ENCODE measurements at regions not wholly inside any gene's neighbourhood (a gene's known extent, or its start where the extent isn't known, plus 50 kb on each side); places are given as distances from the start of the nearest gene placed in this dataset.

DNA sequence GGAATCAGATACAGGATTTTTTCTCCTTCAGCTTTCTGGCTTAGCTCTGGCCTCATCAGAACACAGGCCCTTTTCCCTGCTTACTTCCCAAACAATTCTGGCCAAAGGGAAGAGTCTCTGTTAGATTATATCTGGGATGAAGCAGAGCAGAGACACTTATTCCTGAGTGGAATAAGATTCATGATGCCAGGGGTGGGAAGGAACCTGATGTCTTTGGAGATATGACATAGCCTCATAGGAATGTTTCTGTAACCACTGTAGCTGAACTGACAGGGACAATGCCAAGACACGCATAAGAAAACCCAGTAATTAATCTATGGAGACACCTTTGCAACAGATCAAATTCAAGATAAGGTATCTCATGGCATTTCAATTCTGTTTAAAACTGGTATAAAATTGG lies 177.1 kb upstream of the RAG2 start:
- ATAC-seq (no peak), DNase-seq (no peak)
- Mint-ChIP-seq H3K27ac (no peak overlapping the region), H3K4me3 (no peak overlapping the region), H3K36me3 (ENCODE audit: low read depth) (no peaks in the 10 kb centered on the region), H3K27me3 (peaks cover 7% of the 10 kb centered on the region), H3K9me3 (ENCODE audit: low read depth) (no peaks in the 10 kb centered on the region), H3K4me1 (no peaks in the 10 kb centered on the region)
- intact Hi-C loops (cut with DNase I, micrococcal nuclease): no loop called here
- POLR2A ChIA-PET: no interaction called here
- CTCF ChIA-PET: interaction anchor here (1.5 kb wide), 1 partner anchor 28 kb away, joined by 3 read pairs; no protein-coding TSS in a partner anchor

DNA sequence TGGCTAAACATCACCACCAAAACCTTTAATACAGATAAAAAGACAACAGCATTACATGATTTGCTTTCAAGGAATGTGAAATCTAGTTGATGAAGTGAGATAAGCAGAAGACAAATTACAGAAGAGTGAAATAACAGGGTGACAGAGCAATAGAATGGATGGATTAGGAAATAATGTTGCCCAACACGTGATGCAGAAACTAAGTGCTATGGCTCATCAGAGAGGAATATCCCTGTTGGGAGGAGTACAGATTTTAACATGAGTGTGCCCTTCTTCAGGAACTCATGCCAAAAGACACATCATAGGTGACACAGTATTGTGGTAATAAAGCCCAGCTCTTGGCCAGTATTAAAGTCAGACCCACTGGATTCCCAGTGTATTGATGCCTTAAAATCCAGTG lies 176.6 kb upstream of the RAG2 start:
- Mint-ChIP-seq H3K36me3 (ENCODE audit: low read depth) (no peaks in the 10 kb centered on the region), H3K27ac (no peak overlapping the region), H3K27me3 (peaks cover 7% of the 10 kb centered on the region), H3K9me3 (ENCODE audit: low read depth) (no peaks in the 10 kb centered on the region), H3K4me3 (no peak overlapping the region), H3K4me1 (no peaks in the 10 kb centered on the region)
- CTCF ChIA-PET: interaction anchor here (1.5 kb wide), 1 partner anchor 28 kb away, joined by 3 read pairs; no protein-coding TSS in a partner anchor
- POLR2A ChIA-PET: no interaction called here
- no peak for ATAC-seq
- intact Hi-C loops (cut with DNase I, micrococcal nuclease): no loop called here
- DNase-seq: no peak

DNA sequence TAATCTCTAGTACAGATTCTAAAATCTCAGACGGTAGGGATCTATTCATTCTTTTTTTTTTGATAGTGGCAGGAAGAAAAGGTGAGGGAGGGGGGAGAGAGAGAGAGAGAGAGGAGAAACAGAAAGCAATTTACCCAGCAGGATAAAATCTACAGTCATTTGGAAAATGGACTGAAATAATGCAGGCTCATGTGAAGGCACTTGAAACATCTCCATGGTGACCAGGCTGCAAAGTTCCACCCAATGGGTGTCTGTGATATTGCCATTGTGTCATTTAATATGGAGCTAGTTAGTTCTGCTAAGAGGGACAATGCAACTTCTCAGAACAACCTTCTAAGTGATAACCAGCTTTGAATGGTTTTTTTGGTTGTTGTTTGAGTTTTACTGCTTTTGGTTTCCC lies 165.2 kb upstream of the RAG2 start:
- ATAC-seq: peak; percentile 36
- H3K4me3 Mint-ChIP-seq: no peak overlapping the region

DNA sequence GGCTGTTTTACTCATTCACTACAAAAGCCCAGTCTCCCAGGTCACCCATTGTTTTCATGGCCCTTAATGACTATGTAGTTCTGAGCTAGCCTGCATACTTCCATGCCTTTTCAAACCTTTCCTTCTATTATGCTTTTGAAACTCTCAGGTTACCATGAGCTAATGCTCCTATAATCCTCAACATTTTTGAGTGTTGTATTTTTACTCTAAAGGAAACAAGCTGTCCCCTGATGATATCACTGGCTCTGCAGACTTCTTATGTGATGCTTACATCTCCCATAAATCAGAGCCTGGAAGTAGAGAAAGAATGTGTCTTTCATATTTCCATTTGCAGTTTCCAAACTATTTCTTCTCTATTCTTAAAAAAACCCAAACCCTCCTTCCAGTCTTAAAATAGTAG lies 159.0 kb upstream of the RAG2 start:
- H3K36me3 Mint-ChIP-seq (ENCODE audit: low read depth): no peaks in the 10 kb centered on the region
- no peak overlapping the region for H3K27ac Mint-ChIP-seq
- ChIA-PET POLR2A (no interaction called here), CTCF (interaction anchor here (1.9 kb wide), 1 partner anchor 11 kb away, joined by 7 read pairs; no protein-coding TSS in a partner anchor)
- H3K4me3 Mint-ChIP-seq: no peak overlapping the region
- DNase-seq (no peak), ATAC-seq (no peak)
- peaks cover 5% of the 10 kb centered on the region for H3K27me3 Mint-ChIP-seq
- intact Hi-C loops (cut with DNase I, micrococcal nuclease): no loop called here
- H3K9me3 Mint-ChIP-seq (ENCODE audit: low read depth): peaks cover 1% of the 10 kb centered on the region
- no peaks in the 10 kb centered on the region for H3K4me1 Mint-ChIP-seq

More for the DNA sequence above, 165.2 kb upstream of the RAG2 start:
- POLR2A ChIA-PET: no interaction called here
- CTCF ChIA-PET: interaction anchor here (3.3 kb wide), 1 partner anchor 16 kb away, joined by 19 read pairs; no protein-coding TSS in a partner anchor
- DNase-seq: peak; percentile 16
- H3K9me3 Mint-ChIP-seq (ENCODE audit: low read depth): peaks cover 1% of the 10 kb centered on the region
- peaks cover 3% of the 10 kb centered on the region for H3K4me1 Mint-ChIP-seq
- no peaks in the 10 kb centered on the region for H3K36me3 Mint-ChIP-seq (ENCODE audit: low read depth)
- H3K27ac Mint-ChIP-seq: no peak overlapping the region
- H3K27me3 Mint-ChIP-seq: peaks cover 2% of the 10 kb centered on the region
- intact Hi-C loops (cut with DNase I, micrococcal nuclease): no loop called here

DNA sequence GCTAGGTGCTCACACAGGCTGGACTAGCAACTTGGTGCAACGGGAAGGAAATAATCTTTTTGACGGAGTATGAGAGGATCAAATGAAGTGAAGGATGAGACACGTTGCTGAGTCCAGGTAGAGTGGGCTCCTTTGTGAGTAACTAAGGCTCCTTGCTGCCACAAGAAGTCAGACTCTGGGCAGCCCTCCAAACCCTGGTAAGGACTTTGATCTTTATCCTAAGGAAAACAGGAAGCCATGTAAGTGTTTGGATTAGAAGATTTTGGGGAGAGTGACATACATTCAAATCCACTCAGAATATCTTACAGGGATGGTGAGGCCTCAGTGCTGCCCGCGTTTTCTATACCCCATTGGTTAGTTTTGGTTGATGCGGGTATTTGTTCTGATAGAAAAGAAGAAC lies 155.9 kb upstream of the RAG2 start:
- H3K4me3 Mint-ChIP-seq: no peak overlapping the region
- H3K4me1 Mint-ChIP-seq: no peaks in the 10 kb centered on the region
- ChIA-PET POLR2A (no interaction called here), CTCF (interaction anchor here (1.4 kb wide), 1 partner anchor 189 kb away, joined by 3 read pairs; no protein-coding TSS in a partner anchor)
- DNase-seq: no peak
- no peak overlapping the region for H3K27ac Mint-ChIP-seq
- no peaks in the 10 kb centered on the region for H3K36me3 Mint-ChIP-seq (ENCODE audit: low read depth)
- intact Hi-C loops (cut with DNase I, micrococcal nuclease): no loop called here
- no peaks in the 10 kb centered on the region for H3K9me3 Mint-ChIP-seq (ENCODE audit: low read depth)
- ATAC-seq: no peak
- H3K27me3 Mint-ChIP-seq: peaks cover 5% of the 10 kb centered on the region

DNA sequence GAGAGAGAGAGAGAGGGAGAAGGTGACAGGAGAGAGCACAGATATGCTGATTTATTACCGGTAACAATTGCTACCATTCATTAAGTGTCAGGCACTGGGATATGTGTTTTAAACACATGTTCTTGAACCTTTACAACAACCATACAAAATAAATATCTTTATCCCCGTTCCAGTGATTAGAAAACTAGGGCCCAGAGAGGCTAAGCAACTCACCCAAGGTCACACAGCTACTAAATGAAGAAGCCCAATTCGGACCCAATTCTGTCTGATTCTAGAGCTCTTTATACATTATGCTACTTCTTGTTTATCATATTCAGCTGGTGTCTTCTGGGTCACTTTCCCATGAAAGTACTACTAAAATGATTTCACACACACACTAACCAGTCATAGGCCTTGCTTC lies 154.0 kb upstream of the RAG2 start:
- no peaks in the 10 kb centered on the region for H3K36me3 Mint-ChIP-seq (ENCODE audit: low read depth)
- DNase-seq (no peak), ATAC-seq (no peak)
- CTCF ChIA-PET: interaction anchor here (1.1 to 7.1 kb wide), 4 partner anchors 20 to 240 kb away, joined by 3 to 158 read pairs (median 46); partner anchors contain the start of gene RAG1
- no peak overlapping the region for H3K4me3 Mint-ChIP-seq
- POLR2A ChIA-PET: no interaction called here
- no peak overlapping the region for H3K27ac Mint-ChIP-seq
- H3K4me1 Mint-ChIP-seq: peaks cover 3% of the 10 kb centered on the region
- intact Hi-C loops (cut with DNase I, micrococcal nuclease): no loop called here
- H3K27me3 Mint-ChIP-seq: peaks cover 7% of the 10 kb centered on the region
- no peaks in the 10 kb centered on the region for H3K9me3 Mint-ChIP-seq (ENCODE audit: low read depth)

DNA sequence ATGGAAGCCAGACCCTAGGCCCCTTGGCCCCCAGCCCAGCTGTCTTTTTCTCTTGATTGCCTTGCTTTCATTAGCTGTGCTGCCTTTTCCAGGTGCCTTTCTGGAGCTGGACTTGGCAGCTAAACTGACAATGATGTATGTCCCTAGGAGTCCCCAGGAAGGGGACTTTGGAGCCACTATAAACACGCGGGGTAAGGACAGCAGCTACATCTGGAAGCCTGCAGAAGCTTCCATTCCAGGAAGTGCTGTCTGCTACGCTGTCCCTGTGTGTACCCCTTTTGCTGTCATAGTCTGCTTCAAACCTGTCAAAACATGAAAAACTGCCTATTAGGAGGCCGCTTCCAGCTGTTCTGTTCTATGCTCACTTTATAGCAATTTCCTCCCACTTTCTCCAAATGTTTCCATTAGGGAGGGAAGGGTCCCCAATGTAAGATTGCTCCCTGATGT lies 153.3 kb upstream of the RAG2 start:
- H3K27ac Mint-ChIP-seq: no peak overlapping the region
- no peaks in the 10 kb centered on the region for H3K9me3 Mint-ChIP-seq (ENCODE audit: low read depth)
- ChIA-PET CTCF (interaction anchor here (1.0 to 7.1 kb wide), 4 partner anchors 49 to 428 kb away, joined by 3 to 158 read pairs (median 46); partner anchors contain the start of gene RAG1), POLR2A (no interaction called here)
- H3K36me3 Mint-ChIP-seq (ENCODE audit: low read depth): no peaks in the 10 kb centered on the region
- no peak overlapping the region for H3K4me3 Mint-ChIP-seq
- intact Hi-C loops (cut with DNase I, micrococcal nuclease): no loop called here
- DNase-seq (no peak), ATAC-seq (no peak)
- peaks cover 3% of the 10 kb centered on the region for H3K4me1 Mint-ChIP-seq
- peaks cover 8% of the 10 kb centered on the region for H3K27me3 Mint-ChIP-seq

DNA sequence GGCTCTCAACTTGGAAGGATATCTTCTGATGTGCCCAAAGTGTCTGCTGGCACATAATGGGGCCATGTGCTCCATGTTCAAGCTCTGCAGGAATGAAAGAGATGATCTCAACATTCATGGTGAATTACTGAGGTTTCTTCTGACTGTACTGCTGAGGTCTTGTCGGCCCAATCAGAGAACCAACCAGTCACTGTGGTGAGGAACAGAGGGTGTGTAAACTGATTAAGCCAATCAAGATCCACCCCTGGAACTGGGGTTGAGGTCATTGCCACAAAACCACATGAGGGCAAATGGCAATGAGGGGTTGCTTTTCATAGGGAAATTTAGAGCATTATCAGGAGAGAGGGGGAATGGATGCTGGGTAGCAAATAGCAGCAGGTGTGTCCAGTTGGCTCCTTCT lies 152.3 kb upstream of the RAG2 start:
- no peaks in the 10 kb centered on the region for H3K9me3 Mint-ChIP-seq (ENCODE audit: low read depth)
- DNase-seq: peak; percentile 7
- ChIA-PET POLR2A (no interaction called here), CTCF (interaction anchor here (0.8 to 7.1 kb wide), 5 partner anchors 13 to 1535 kb away, joined by 3 to 158 read pairs (median 68); partner anchors contain the start of gene RAG1)
- H3K4me1 Mint-ChIP-seq: peaks cover 3% of the 10 kb centered on the region
- no peak for ATAC-seq
- no peak overlapping the region for H3K27ac Mint-ChIP-seq
- intact Hi-C loops (cut with DNase I, micrococcal nuclease): no loop called here
- no peak overlapping the region for H3K4me3 Mint-ChIP-seq
- H3K36me3 Mint-ChIP-seq (ENCODE audit: low read depth): no peaks in the 10 kb centered on the region
- peaks cover 13% of the 10 kb centered on the region for H3K27me3 Mint-ChIP-seq

DNA sequence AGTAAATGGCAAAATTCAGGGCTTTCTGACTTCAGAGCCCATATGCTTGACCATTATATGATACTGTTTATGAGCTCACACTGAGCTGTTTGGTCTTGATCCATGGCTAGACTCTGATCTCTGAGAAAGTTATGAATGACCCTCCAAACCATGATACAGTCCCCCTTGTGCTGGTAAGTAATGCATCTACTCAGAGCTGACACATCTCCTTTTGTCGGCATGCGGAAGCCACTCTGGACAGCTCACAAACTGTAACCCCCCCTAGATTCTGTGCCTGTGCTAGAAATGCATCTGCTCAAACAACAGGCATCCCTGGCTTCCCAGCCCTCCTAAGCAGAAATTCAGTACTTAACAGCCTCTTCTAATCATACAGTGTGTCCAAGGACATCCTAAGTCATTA lies 150.8 kb upstream of the RAG2 start:
- Mint-ChIP-seq H3K36me3 (ENCODE audit: low read depth) (no peaks in the 10 kb centered on the region), H3K27ac (no peak overlapping the region), H3K9me3 (ENCODE audit: low read depth) (no peaks in the 10 kb centered on the region), H3K4me1 (peaks cover 8% of the 10 kb centered on the region), H3K4me3 (no peak overlapping the region), H3K27me3 (peaks cover 23% of the 10 kb centered on the region)
- POLR2A ChIA-PET: no interaction called here
- DNase-seq (no peak), ATAC-seq (no peak)
- CTCF ChIA-PET: interaction anchor here (0.7 to 7.1 kb wide), 8 partner anchors 11 to 247 kb away, joined by 3 to 158 read pairs (median 18); partner anchors contain the start of gene RAG1
- intact Hi-C loops (cut with DNase I, micrococcal nuclease): loop anchor here in 1 of 2 experiments (10.0 kb wide), 1 partner anchor 1134 kb away; the partner anchor contains the start of gene FJX1

DNA sequence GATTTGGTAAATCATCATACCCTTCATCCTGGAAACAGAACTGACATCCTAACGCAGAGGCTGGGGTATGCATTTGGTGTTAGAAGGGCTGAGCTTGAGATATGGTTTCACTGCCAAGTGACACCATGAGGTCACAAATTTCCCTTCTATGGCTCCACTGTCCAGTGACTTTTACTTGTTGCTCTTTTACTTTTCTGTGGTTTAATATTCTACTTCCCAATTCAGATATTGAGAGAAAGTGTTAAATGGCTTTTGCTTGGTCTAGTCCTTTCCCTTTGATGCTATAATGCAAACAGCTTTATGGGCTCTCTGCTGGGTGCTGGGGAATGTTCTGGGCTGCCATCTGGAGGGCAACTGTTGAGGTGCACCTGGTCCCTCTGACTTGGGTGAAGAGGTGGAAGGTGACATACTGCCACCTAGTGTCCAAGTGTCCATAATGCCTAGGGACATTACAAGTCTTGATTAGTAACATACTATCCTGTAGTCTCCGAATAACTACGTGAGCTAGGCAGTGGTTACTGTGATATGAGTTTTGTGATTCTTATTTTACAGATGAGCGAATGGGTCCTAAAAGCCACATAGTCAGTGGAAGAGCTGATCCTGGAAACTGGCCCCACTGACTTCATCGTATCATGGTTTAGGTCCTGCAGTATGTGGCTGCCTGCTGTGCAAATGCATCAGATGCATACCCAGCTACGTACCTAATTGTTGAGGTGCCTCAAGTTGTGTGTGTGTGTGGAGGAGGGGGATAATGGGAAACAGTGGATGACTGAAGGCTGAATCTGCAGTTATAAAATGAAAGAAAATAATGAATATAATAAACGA lies 149.1 kb upstream of the RAG2 start:
- Mint-ChIP-seq H3K9me3 (ENCODE audit: low read depth) (no peaks in the 10 kb centered on the region), H3K27ac (no peak overlapping the region), H3K4me3 (no peak overlapping the region), H3K27me3 (peaks cover 27% of the 10 kb centered on the region), H3K36me3 (ENCODE audit: low read depth) (no peaks in the 10 kb centered on the region), H3K4me1 (peaks cover 8% of the 10 kb centered on the region)
- DNase-seq: peak; percentile 90
- ATAC-seq: peak; percentile 99
- intact Hi-C loops (cut with DNase I, micrococcal nuclease): loop anchor here (1.0 to 10.0 kb wide), 6 partner anchors 45 to 1132 kb away; partner anchors contain the start of genes COMMD9 (in 1 of the 2), FJX1 (in 1 of the 2) and TRAF6 (in 1 of the 2)
- ChIA-PET POLR2A (no interaction called here), CTCF (interaction anchor here (0.5 to 7.1 kb wide), 48 partner anchors 9 to 458 kb away, joined by 3 to 158 read pairs (median 4); partner anchors contain the start of genes COMMD9 and RAG1)

DNA sequence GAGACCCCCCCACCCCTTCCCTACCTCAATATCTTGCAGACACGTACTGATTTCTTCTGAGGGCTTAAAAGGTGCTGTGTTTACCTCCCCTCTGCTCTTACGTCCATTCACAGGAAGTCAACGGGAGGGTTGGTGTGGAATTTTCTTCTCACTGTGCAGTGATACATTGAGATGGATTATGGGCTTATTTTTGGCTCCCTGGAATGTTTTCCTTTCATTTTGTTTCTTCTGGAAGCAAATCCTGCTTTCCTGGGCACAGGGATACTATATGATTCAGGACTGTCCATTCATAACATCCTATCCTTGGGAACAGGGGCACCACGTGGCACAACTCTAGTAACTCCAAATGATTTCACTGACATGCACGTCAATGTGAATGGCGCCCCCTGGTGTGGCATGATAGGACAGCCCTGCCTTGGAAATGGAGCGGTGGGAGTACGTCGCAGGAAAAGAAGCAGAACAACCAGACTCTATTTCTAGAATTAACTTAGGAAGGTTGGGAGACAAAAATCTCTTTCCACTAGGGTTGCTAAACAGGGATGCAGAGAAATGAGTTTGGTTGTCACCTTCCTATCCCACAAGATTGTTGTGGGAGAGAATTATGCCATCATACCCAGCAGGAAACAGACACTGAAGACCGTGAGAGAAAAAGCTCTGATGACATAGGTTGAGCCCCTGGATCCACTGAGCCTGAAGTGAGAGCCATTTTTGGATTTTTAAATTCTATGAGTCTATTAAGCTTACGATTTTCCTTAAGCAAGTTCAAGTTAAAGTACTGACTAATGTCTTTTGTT lies 146.5 kb upstream of the RAG2 start:
- no peak overlapping the region for H3K4me3 Mint-ChIP-seq
- CTCF ChIA-PET: interaction anchor here (0.6 to 3.3 kb wide), 8 partner anchors 8 to 180 kb away, joined by 3 to 40 read pairs (median 4); no protein-coding TSS in a partner anchor
- peaks cover 8% of the 10 kb centered on the region for H3K4me1 Mint-ChIP-seq
- no peaks in the 10 kb centered on the region for H3K9me3 Mint-ChIP-seq (ENCODE audit: low read depth)
- H3K27ac Mint-ChIP-seq: no peak overlapping the region
- POLR2A ChIA-PET: no interaction called here
- ATAC-seq (peak; percentile 54), DNase-seq (peak; percentile 85)
- intact Hi-C loops (cut with DNase I, micrococcal nuclease): loop anchor here in 1 of 2 experiments (1.0 to 10.0 kb wide), 2 partner anchors 452 to 1130 kb away; partner anchors contain the start of gene FJX1
- no peaks in the 10 kb centered on the region for H3K36me3 Mint-ChIP-seq (ENCODE audit: low read depth)
- H3K27me3 Mint-ChIP-seq: peaks cover 34% of the 10 kb centered on the region
